ENCODE measurements at regions not wholly inside any gene's neighbourhood (a gene's known extent, or its start where the extent isn't known, plus 50 kb on each side); places are given as distances from the start of the nearest gene placed in this dataset.

DNA sequence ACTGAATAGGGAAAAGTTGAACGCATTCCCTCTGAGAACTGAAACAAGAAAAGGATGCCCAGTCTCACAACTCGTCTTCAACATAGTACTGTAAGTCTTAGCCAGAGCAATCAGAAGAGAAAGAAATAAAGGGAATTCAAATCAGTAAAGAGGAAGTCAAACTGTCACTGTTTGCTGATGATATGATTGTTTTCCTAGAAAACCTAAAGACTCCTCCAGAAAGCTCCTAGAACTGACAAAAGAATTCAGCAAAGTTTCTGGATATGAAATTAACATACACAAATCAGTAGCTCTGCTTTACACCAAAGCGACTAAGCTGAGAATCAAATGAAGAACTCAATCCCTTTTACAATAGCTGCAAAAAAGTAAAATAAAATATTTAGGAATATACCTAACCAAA, 471.2 kb upstream of the CNTN5 start:
- TF ChIP-seq, protein P1, sequence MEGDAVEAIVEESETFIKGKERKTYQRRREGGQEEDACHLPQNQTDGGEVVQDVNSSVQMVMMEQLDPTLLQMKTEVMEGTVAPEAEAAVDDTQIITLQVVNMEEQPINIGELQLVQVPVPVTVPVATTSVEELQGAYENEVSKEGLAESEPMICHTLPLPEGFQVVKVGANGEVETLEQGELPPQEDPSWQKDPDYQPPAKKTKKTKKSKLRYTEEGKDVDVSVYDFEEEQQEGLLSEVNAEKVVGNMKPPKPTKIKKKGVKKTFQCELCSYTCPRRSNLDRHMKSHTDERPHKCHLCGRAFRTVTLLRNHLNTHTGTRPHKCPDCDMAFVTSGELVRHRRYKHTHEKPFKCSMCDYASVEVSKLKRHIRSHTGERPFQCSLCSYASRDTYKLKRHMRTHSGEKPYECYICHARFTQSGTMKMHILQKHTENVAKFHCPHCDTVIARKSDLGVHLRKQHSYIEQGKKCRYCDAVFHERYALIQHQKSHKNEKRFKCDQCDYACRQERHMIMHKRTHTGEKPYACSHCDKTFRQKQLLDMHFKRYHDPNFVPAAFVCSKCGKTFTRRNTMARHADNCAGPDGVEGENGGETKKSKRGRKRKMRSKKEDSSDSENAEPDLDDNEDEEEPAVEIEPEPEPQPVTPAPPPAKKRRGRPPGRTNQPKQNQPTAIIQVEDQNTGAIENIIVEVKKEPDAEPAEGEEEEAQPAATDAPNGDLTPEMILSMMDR (IDR thresholded peaks at IDR 0.05), result no peak
- TF ChIP-seq POLR2A (IDR thresholded peaks at IDR 0.05), result no peak
